ENCODE measurements at regions not wholly inside any gene's neighbourhood (a gene's known extent, or its start where the extent isn't known, plus 50 kb on each side); places are given as distances from the start of the nearest gene placed in this dataset.
"Not testable (repeated sequence)": the region's sequence is repeated elsewhere in the genome, so short reads cannot be mapped to it uniquely, and the experiment has no call there.

- DNase-seq (ENCODE audit: low read depth in 2 of 2), result no peak
Measured at GRCh38 chrX:124234348-124234747, 98.1 kb upstream of the TEX13D start.

GRCh38 chrX:124238268-124238667, 94.2 kb upstream of the TEX13D start:
- DNase-seq (ENCODE audit: low read depth in 2 of 2), result no peak

- DNase-seq (ENCODE audit: low read depth in 2 of 2), result no peak
Measured at GRCh38 chrX:124239324-124239723, 93.1 kb upstream of the TEX13D start.

GRCh38 chrX:124239911-124240310, 92.5 kb upstream of the TEX13D start:
- DNase-seq (ENCODE audit: low read depth in 2 of 2), result no peak

- DNase-seq (ENCODE audit: low read depth in 2 of 2), result no peak
Measured at GRCh38 chrX:124240422-124240821, 92.0 kb upstream of the TEX13D start.

- no peak for DNase-seq (ENCODE audit: low read depth in 2 of 2)
Measured at GRCh38 chrX:124242131-124242530, 90.3 kb upstream of the TEX13D start.

GRCh38 chrX:124249345-124249744, 83.1 kb upstream of the TEX13D start:
- DNase-seq (ENCODE audit: low read depth in 2 of 2), result no peak

- DNase-seq (ENCODE audit: low read depth in 2 of 2), result no peak
Measured at GRCh38 chrX:124250835-124251437, 81.5 kb upstream of the TEX13D start.

- no peak for DNase-seq (ENCODE audit: low read depth in 2 of 2)
Measured at GRCh38 chrX:124254611-124255010, 77.8 kb upstream of the TEX13D start.

- no peak for DNase-seq (ENCODE audit: low read depth in 2 of 2)
Measured at GRCh38 chrX:124256216-124256615, 76.2 kb upstream of the TEX13D start.

- no peak for DNase-seq (ENCODE audit: low read depth in 2 of 2)
Measured at GRCh38 chrX:124256629-124257380, 75.7 kb upstream of the TEX13D start.

GRCh38 chrX:124257924-124258702, 74.3 kb upstream of the TEX13D start:
- no peak for DNase-seq (ENCODE audit: low read depth in 2 of 2)

GRCh38 chrX:124260845-124261244, 71.6 kb upstream of the TEX13D start:
- no peak for DNase-seq (ENCODE audit: low read depth in 2 of 2)

- no peak for DNase-seq (ENCODE audit: low read depth in 2 of 2)
Measured at GRCh38 chrX:124263743-124264142, 68.7 kb upstream of the TEX13D start.

- DNase-seq (ENCODE audit: low read depth in 2 of 2), result no peak
Measured at GRCh38 chrX:124268099-124268498, 64.4 kb upstream of the TEX13D start.

GRCh38 chrX:124269881-124270280, 62.6 kb upstream of the TEX13D start:
- no peak for DNase-seq (ENCODE audit: low read depth in 2 of 2)

- not testable (repeated sequence) for DNase-seq (ENCODE audit: low read depth in 2 of 2)
Measured at GRCh38 chrX:124271599-124271998, 60.9 kb upstream of the TEX13D start.

- no peak for DNase-seq (ENCODE audit: low read depth in 2 of 2)
Measured at GRCh38 chrX:124272370-124272982, 60.0 kb upstream of the TEX13D start.

GRCh38 chrX:124274438-124275181, 57.9 kb upstream of the TEX13D start:
- no peak for DNase-seq (ENCODE audit: low read depth in 2 of 2)

GRCh38 chrX:124275182-124275894, 57.1 kb upstream of the TEX13D start:
- no peak for DNase-seq (ENCODE audit: low read depth in 2 of 2)

Measured in lung microvascular endothelial cell (primary cell).